HG02798 (cell line): ENCODE measurements at regions not wholly inside any gene's neighbourhood (a gene's known extent, or its start where the extent isn't known, plus 50 kb on each side); places are given as distances from the start of the nearest gene placed in this dataset.

Experiments used
- ATAC-seq: cut with Tn5 transposase; IDR thresholded peaks from one replicate; pipeline ENCODE4 v1.9.1; 2021; ENCODE audit warnings: mild to moderate bottlenecking; ENCODE audit not compliant: unreplicated experiment, poor library complexity

- no peak for ATAC-seq
Observed at GRCh38 chr2:5751873-5752482, 59.8 kb downstream of the SOX11 start.

GRCh38 chr2:5756272-5756671 lies 64.1 kb downstream of the SOX11 start:
- no peak for ATAC-seq

GRCh38 chr2:5758346-5758745 lies 66.2 kb downstream of the SOX11 start:
- ATAC-seq: no peak

GRCh38 chr2:5759949-5760348 lies 67.8 kb downstream of the SOX11 start:
- ATAC-seq: no peak

- ATAC-seq: no peak
Observed at GRCh38 chr2:5763531-5763930, 71.3 kb downstream of the SOX11 start.

GRCh38 chr2:5764041-5764440 lies 71.9 kb downstream of the SOX11 start:
- ATAC-seq: no peak

GRCh38 chr2:5766056-5766455 lies 73.9 kb downstream of the SOX11 start:
- no peak for ATAC-seq

GRCh38 chr2:5766561-5766960 lies 74.4 kb downstream of the SOX11 start:
- ATAC-seq: no peak

GRCh38 chr2:5777131-5777535 lies 84.9 kb downstream of the SOX11 start:
- no peak for ATAC-seq

GRCh38 chr2:5781679-5782078 lies 89.5 kb downstream of the SOX11 start:
- no peak for ATAC-seq

GRCh38 chr2:5782103-5782502 lies 89.9 kb downstream of the SOX11 start:
- ATAC-seq: no peak

- no peak for ATAC-seq
Observed at GRCh38 chr2:5788447-5788846, 96.3 kb downstream of the SOX11 start.

- ATAC-seq: no peak
Observed at GRCh38 chr2:5791371-5791770, 99.2 kb downstream of the SOX11 start.

GRCh38 chr2:5794012-5794411 lies 101.8 kb downstream of the SOX11 start:
- no peak for ATAC-seq

- ATAC-seq: no peak
Observed at GRCh38 chr2:5798084-5798483, 105.9 kb downstream of the SOX11 start.

- no peak for ATAC-seq
Observed at GRCh38 chr2:5799348-5799747, 107.2 kb downstream of the SOX11 start.

- no peak for ATAC-seq
Observed at GRCh38 chr2:5803547-5803946, 111.4 kb downstream of the SOX11 start.

- no peak for ATAC-seq
Observed at GRCh38 chr2:5818961-5819600, 126.9 kb downstream of the SOX11 start.

- no peak for ATAC-seq
Observed at GRCh38 chr2:5824126-5824525, 131.9 kb downstream of the SOX11 start.

- no peak for ATAC-seq
Observed at GRCh38 chr2:5825686-5826085, 133.5 kb downstream of the SOX11 start.

- ATAC-seq: no peak
Observed at GRCh38 chr2:5826979-5827655, 134.9 kb downstream of the SOX11 start.

GRCh38 chr2:5834501-5834900 lies 142.3 kb downstream of the SOX11 start:
- no peak for ATAC-seq
